GM18868 (cell line): ENCODE measurements at regions not wholly inside any gene's neighbourhood (a gene's known extent, or its start where the extent isn't known, plus 50 kb on each side); places are given as distances from the start of the nearest gene placed in this dataset.
"Not testable (repeated sequence)": the region's sequence is repeated elsewhere in the genome, so short reads cannot be mapped to it uniquely, and the experiment has no call there.

Experiments used
- ATAC-seq: cut with Tn5 transposase; IDR thresholded peaks from one replicate; pipeline ENCODE4 v1.9.1; 2021; ENCODE audit warnings: mild to moderate bottlenecking, moderate library complexity; ENCODE audit not compliant: unreplicated experiment

- no peak for ATAC-seq
Observed at GRCh38 chr3:77707281-77707680, 667.4 kb downstream of the ROBO2 start.

GRCh38 chr3:77709155-77709554 is 669.3 kb downstream of the ROBO2 start:
- no peak for ATAC-seq

- no peak for ATAC-seq
Observed at GRCh38 chr3:77718311-77718710, 678.4 kb downstream of the ROBO2 start.

- no peak for ATAC-seq
Observed at GRCh38 chr3:77720460-77720971, 680.6 kb downstream of the ROBO2 start.

GRCh38 chr3:77726517-77726916 is 686.6 kb downstream of the ROBO2 start:
- no peak for ATAC-seq

- no peak for ATAC-seq
Observed at GRCh38 chr3:77746048-77746447, 706.1 kb downstream of the ROBO2 start.

GRCh38 chr3:77746892-77747291 is 707.0 kb downstream of the ROBO2 start:
- peak; percentile 61 for ATAC-seq

GRCh38 chr3:77756397-77756975 is 716.6 kb downstream of the ROBO2 start:
- ATAC-seq, result not testable (repeated sequence)

- no peak for ATAC-seq
Observed at GRCh38 chr3:77772459-77772858, 732.6 kb downstream of the ROBO2 start.

GRCh38 chr3:77773084-77773483 is 733.2 kb downstream of the ROBO2 start:
- no peak for ATAC-seq

- no peak for ATAC-seq
Observed at GRCh38 chr3:77780278-77780996, 740.5 kb downstream of the ROBO2 start.

GRCh38 chr3:77786216-77786615 is 746.3 kb downstream of the ROBO2 start:
- no peak for ATAC-seq

GRCh38 chr3:77795013-77795412 is 755.1 kb downstream of the ROBO2 start:
- ATAC-seq, result no peak

GRCh38 chr3:77799278-77799677 is 759.4 kb downstream of the ROBO2 start:
- ATAC-seq, result no peak

- no peak for ATAC-seq
Observed at GRCh38 chr3:77800893-77801292, 761.0 kb downstream of the ROBO2 start.

- no peak for ATAC-seq
Observed at GRCh38 chr3:77807312-77807711, 767.4 kb downstream of the ROBO2 start.

- no peak for ATAC-seq
Observed at GRCh38 chr3:77814845-77815244, 774.9 kb downstream of the ROBO2 start.

GRCh38 chr3:77815467-77815866 is 775.6 kb downstream of the ROBO2 start:
- no peak for ATAC-seq

GRCh38 chr3:77816366-77816765 is 776.5 kb downstream of the ROBO2 start:
- no peak for ATAC-seq

- no peak for ATAC-seq
Observed at GRCh38 chr3:77825001-77825827, 785.3 kb downstream of the ROBO2 start.

- ATAC-seq, result no peak
Observed at GRCh38 chr3:77835921-77836320, 796.0 kb downstream of the ROBO2 start.
